Ovary (tissue), 7 donors: ENCODE measurements at regions not wholly inside any gene's neighbourhood (a gene's known extent, or its start where the extent isn't known, plus 50 kb on each side); places are given as distances from the start of the nearest gene placed in this dataset.
A peak's percentile ranks its signal among the peaks of the same experiment; 100 is the strongest.
"Not testable (repeated sequence)": the region's sequence is repeated elsewhere in the genome, so short reads cannot be mapped to it uniquely, and the experiment has no call there.

Experiments used
- DNase-seq, 5 donors: peaks; one replicate each; pipeline ENCODE4 v3.0.0-alpha.2; 2019 to 2020
- H3K27ac ChIP-seq, 2 donors: fragments of 200-600 bp; one replicate each; pipeline versions ENCODE4 v1.5.1 to v1.8.0; 2019 to 2022
- H3K27me3 ChIP-seq: fragments of 200-600 bp; one replicate; pipeline ENCODE4 v1.8.0; 2022
- H3K36me3 ChIP-seq: fragments of 200-600 bp; sonication (generic); one replicate; pipeline ENCODE4 v1.5.1; 2019
- H3K4me1 ChIP-seq: one replicate; pipeline ENCODE4 v1.8.1; 2013; ENCODE audit warnings: mild to moderate bottlenecking, moderate library complexity; ENCODE audit not compliant: insufficient read depth
- H3K4me3 ChIP-seq: fragments of 200-600 bp; sonication (generic); one replicate; pipeline ENCODE4 v1.5.1; 2017
- H3K9me3 ChIP-seq, 2 donors: fragments of 200-600 bp in 1 of 2; sonication (generic) in 1 of 2; one replicate each; pipeline versions ENCODE4 v1.5.1 to v1.8.1; 2013 to 2019; ENCODE audit warnings: mild to moderate bottlenecking in 1 of 2, moderate library complexity in 1 of 2
- EP300 ChIP-seq: sonication (generic); formaldehyde crosslinking; IDR thresholded peaks from one replicate; pipeline ENCODE4 v1.6.1; 2017; ENCODE audit warnings: antibody characterized with exemption
- POLR2A ChIP-seq: fragments of 450-650 bp; IDR thresholded peaks from one replicate; pipeline ENCODE4 v1.6.1; 2017; ENCODE audit warnings: antibody characterized with exemption, mild to moderate bottlenecking, moderate library complexity
- WGBS, 3 donors: extraction: QIAGEN DNeasy Blood & Tissue Kit in 1 of 3; methylation state at CpG; one replicate each; pipeline versions ENCODE4 v1.1.5 to v1.1.7; 2013 to 2017; 5-methylcytosine and 5-hydroxymethylcytosine counted together
- intact Hi-C, 4 donors: fragments of 100-400 bp; cut with DNase I; formaldehyde crosslinking; loops; one replicate each; pipeline versions ENCODE4 v1.11.0 to v1.15.1; 2022 to 2023
- TF ChIP-seq, protein P1 (sequence below), 3 donors: fragments of 450-650 bp in 2 of 3; fragments of 200-600 bp in 1 of 3; IDR thresholded peaks; one replicate each; pipeline versions ENCODE4 v1.5.1 to v1.8.0; 2016 to 2022; ENCODE audit warnings: antibody characterized with exemption in 3 of 3, mild to moderate bottlenecking in 1 of 3
- donor health status: DM: no; HTN: no; CAD: no; lungs with moderate emphysema.
- donor health status: DM: no; HTN: no; CAD: no.
- donor health status: Bipolar disorder and iron deficiency.
- donor health status: DM: no; HTN: no; CAD: no.
- donor health status: DM: yes; HTN: yes; CAD: no.

DNA sequence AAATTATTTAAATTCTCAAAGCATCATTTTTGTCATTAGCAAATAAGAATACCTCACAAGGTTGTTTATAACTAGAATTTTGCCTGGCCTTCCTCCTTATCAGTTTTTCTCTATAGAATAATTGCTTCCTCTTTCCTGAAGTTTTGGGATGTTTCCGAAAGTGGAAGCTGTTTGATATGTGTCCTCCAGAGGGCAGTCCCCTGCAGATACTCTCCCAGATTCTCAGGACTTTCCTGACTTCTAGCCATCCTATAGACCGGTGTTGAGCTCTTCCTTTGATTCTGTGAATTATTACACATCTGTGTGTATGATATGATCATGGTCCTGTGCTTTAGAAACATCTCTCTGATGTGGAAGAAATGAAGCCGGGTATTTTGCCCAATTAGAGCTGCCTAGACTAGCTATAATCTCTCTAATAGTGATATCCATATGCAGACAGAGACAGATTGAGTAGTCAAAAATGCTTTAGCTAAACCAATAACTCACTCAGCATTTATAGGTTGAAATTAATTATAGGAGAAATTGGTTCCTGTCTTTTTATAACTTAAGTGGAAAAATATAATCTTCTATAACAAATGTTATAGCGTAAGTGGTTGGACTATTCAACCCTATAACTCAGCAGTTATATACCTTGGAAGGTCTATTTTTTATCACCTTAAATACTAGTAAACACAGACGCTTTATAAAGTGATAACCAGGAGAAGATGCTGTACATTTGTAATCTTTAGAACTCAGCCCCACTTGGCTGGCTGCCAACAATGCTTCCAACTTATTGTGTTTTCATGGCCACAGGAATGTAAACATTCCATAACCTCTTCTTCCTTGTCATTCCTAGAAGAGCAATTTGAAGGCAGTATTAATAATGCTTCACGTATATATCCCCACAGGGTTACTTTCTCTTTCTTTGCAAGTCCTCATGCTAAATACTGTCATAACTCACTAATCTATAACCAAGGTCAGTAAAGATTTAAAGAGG, 201.0 kb upstream of the RXFP2 start:
- TF ChIP-seq EP300: no peak
- TF ChIP-seq, protein P1, sequence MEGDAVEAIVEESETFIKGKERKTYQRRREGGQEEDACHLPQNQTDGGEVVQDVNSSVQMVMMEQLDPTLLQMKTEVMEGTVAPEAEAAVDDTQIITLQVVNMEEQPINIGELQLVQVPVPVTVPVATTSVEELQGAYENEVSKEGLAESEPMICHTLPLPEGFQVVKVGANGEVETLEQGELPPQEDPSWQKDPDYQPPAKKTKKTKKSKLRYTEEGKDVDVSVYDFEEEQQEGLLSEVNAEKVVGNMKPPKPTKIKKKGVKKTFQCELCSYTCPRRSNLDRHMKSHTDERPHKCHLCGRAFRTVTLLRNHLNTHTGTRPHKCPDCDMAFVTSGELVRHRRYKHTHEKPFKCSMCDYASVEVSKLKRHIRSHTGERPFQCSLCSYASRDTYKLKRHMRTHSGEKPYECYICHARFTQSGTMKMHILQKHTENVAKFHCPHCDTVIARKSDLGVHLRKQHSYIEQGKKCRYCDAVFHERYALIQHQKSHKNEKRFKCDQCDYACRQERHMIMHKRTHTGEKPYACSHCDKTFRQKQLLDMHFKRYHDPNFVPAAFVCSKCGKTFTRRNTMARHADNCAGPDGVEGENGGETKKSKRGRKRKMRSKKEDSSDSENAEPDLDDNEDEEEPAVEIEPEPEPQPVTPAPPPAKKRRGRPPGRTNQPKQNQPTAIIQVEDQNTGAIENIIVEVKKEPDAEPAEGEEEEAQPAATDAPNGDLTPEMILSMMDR (IDR thresholded peaks at IDR 0.05): no peak
- TF ChIP-seq POLR2A: no peak
- no peaks in the 10 kb centered on the region for H3K27me3 ChIP-seq
- H3K36me3 ChIP-seq: no peaks in the 10 kb centered on the region
- WGBS, 3 donors: 31 to 36% (median 35%) methylated on average over 6 of the region's 6 CpGs
- no peak overlapping the region for H3K27ac ChIP-seq
- no peaks in the 10 kb centered on the region for H3K4me1 ChIP-seq
- intact Hi-C loops: no loop called here
- DNase-seq: no peak
- no peak overlapping the region for H3K4me3 ChIP-seq
- no peaks in the 10 kb centered on the region for H3K9me3 ChIP-seq

DNA sequence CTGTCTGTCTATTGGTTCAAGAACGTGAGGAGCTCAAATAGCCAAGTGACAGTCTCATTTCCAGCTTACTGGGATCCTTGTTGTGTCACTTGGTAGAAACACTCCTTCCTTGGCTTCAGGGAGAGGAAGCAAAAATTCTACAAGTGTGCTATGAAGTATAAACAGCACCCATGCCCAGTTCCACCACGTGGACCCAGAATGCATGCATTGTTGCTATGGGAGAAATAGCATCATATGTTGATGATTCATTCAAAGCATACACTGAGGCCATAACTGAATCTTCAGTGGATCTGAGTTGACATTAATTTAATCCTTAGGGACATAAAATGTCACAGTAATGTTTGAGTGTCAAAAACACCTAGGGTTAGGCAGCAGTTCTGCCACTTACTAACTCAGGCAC, 199.0 kb upstream of the RXFP2 start:
- WGBS, 3 donors: 79 to 88% (median 86%) methylated on average over 2 of the region's 2 CpGs
- Histone ChIP-seq H3K4me3 (no peak overlapping the region), H3K36me3 (no peaks in the 10 kb centered on the region), H3K9me3 (no peaks in the 10 kb centered on the region), H3K27me3 (no peaks in the 10 kb centered on the region), H3K27ac (no peak overlapping the region), H3K4me1 (no peaks in the 10 kb centered on the region)
- intact Hi-C loops: no loop called here
- no peak for DNase-seq
- TF ChIP-seq EP300 (no peak), POLR2A (no peak)

DNA sequence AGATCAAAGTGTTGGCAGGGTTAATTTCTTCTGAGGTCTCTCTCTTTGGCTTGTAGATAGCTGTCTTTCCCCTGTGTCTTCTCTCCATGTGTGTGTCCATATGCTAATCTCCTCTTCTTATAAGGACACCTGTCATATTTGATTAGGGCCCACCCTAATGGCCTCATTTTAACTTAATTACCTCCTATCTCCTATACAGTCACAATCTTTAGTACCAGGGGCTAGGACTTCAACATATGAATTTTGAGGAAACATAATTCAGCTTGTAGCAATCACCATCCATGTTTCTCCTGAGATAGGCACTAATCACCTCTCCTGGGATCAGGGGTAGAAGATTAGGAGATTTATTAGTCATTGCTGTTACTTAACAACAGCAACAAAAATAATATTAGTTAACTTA, 196.1 kb upstream of the RXFP2 start:
- intact Hi-C loops: no loop called here
- Histone ChIP-seq H3K27ac (no peak overlapping the region), H3K4me3 (no peak overlapping the region), H3K9me3 (no peaks in the 10 kb centered on the region), H3K36me3 (no peaks in the 10 kb centered on the region), H3K27me3 (no peaks in the 10 kb centered on the region), H3K4me1 (no peaks in the 10 kb centered on the region)
- no peak for TF ChIP-seq POLR2A
- no peak for TF ChIP-seq EP300
- TF ChIP-seq, protein P1 (IDR thresholded peaks at IDR 0.05): no peak
- no peak for DNase-seq

DNA sequence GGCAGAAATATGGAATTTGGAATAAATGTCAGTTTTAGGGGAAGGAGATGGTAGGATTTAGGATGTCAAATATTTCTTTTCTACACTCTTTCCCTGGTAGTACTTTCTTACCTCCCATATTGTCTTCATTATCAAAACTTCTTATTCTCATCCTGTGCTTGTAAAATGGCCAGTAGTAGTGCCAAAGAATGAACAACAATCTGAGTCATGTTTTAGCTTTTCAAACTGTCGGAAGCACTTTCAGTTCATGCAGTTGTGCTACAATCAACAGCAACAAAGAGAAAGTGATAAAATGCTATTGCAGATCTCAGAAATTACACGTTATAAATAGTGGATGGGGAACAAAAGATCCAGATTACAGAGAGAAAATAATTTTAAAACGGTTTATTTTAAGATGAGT, 193.7 kb upstream of the RXFP2 start:
- Histone ChIP-seq H3K4me3 (peak overlapping the region; percentile 2), H3K27me3 (no peaks in the 10 kb centered on the region), H3K4me1 (no peaks in the 10 kb centered on the region), H3K9me3 (no peaks in the 10 kb centered on the region), H3K36me3 (no peaks in the 10 kb centered on the region), H3K27ac (no peak overlapping the region)
- WGBS, 3 donors: 2 to 4% (median 3%) methylated on average over 3 of the region's 3 CpGs
- no peak for DNase-seq
- no peak for TF ChIP-seq EP300
- TF ChIP-seq, protein P1 (IDR thresholded peaks at IDR 0.05): no peak
- TF ChIP-seq POLR2A: no peak
- intact Hi-C loops: no loop called here

DNA sequence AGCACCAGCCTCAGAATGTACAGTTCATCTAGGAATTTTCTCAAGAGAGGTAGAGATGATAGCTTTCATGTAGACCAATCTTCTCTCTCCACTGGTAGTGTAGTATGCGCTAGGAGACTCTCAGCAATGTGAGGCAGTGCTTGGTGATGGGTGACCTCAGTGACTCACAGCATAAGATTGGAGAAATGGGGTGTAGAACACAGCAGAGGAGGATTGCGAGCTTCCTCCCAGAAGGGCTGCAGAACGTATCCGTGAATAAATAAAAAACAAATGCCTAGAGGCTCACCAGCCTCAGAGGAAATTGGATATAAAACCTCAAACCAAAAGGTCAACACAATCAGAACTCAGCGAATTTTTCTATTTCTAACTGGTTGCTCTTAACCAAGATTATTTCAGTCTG, 182.9 kb upstream of the RXFP2 start:
- TF ChIP-seq EP300: no peak
- TF ChIP-seq, protein P1 (IDR thresholded peaks at IDR 0.05): no peak
- no peak for TF ChIP-seq POLR2A
- Histone ChIP-seq H3K4me1 (no peaks in the 10 kb centered on the region), H3K27me3 (no peaks in the 10 kb centered on the region), H3K36me3 (no peaks in the 10 kb centered on the region), H3K4me3 (no peak overlapping the region), H3K27ac (no peak overlapping the region), H3K9me3 (no peaks in the 10 kb centered on the region)
- intact Hi-C loops: no loop called here
- DNase-seq: no peak
- 49 to 76% (median 50%) methylated on average over 5 of the region's 5 CpGs for WGBS, 3 donors

DNA sequence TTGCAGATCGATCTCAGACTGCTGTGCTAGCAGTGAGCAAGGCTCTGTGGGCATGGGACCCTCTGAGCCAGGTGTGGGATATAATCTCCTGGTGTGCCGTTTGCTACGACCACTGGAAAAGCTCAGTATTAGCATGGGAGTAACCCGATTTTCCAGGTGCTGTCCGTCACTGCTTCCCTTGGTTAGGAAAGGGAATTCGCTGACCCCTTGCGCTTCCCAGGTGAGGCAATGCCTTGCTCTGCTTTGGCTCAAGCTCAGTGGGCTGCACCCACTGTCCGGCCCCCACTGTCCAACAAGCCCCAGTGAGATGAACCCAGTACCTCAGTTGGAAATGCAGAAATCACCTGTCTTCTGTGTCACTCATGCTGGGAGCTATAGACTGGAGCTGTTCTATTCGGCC, 155.1 kb upstream of the RXFP2 start:
- 91 to 96% (median 93%) methylated on average over 9 of the region's 9 CpGs for WGBS, 3 donors
- DNase-seq, H3K4me1 ChIP-seq, H3K36me3 ChIP-seq, H3K9me3 ChIP-seq, H3K27me3 ChIP-seq, H3K4me3 ChIP-seq, H3K27ac ChIP-seq, intact Hi-C loops: not testable (repeated sequence)
